ENCODE measurements at regions not wholly inside any gene's neighbourhood (a gene's known extent, or its start where the extent isn't known, plus 50 kb on each side); places are given as distances from the start of the nearest gene placed in this dataset.

GRCh38 chr16:60949800-60950199 is 1086.4 kb downstream of the CDH8 start:
- no peak for TF ChIP-seq POLR2AphosphoS5 (IDR thresholded peaks at IDR 0.05; ENCODE audit: low read depth)
- TF ChIP-seq, protein P1, sequence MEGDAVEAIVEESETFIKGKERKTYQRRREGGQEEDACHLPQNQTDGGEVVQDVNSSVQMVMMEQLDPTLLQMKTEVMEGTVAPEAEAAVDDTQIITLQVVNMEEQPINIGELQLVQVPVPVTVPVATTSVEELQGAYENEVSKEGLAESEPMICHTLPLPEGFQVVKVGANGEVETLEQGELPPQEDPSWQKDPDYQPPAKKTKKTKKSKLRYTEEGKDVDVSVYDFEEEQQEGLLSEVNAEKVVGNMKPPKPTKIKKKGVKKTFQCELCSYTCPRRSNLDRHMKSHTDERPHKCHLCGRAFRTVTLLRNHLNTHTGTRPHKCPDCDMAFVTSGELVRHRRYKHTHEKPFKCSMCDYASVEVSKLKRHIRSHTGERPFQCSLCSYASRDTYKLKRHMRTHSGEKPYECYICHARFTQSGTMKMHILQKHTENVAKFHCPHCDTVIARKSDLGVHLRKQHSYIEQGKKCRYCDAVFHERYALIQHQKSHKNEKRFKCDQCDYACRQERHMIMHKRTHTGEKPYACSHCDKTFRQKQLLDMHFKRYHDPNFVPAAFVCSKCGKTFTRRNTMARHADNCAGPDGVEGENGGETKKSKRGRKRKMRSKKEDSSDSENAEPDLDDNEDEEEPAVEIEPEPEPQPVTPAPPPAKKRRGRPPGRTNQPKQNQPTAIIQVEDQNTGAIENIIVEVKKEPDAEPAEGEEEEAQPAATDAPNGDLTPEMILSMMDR (conservative IDR thresholded peaks at IDR 0.05; ENCODE audit: low read depth in 2 of 2), result no peak
- TF ChIP-seq EZH2phosphoT487 (IDR thresholded peaks at IDR 0.05; ENCODE audit: unreplicated experiment), result no peak
- no peak for TF ChIP-seq EZH2 (IDR thresholded peaks at IDR 0.05; ENCODE audit: low read depth, unreplicated experiment)
- TF ChIP-seq, protein P2, sequence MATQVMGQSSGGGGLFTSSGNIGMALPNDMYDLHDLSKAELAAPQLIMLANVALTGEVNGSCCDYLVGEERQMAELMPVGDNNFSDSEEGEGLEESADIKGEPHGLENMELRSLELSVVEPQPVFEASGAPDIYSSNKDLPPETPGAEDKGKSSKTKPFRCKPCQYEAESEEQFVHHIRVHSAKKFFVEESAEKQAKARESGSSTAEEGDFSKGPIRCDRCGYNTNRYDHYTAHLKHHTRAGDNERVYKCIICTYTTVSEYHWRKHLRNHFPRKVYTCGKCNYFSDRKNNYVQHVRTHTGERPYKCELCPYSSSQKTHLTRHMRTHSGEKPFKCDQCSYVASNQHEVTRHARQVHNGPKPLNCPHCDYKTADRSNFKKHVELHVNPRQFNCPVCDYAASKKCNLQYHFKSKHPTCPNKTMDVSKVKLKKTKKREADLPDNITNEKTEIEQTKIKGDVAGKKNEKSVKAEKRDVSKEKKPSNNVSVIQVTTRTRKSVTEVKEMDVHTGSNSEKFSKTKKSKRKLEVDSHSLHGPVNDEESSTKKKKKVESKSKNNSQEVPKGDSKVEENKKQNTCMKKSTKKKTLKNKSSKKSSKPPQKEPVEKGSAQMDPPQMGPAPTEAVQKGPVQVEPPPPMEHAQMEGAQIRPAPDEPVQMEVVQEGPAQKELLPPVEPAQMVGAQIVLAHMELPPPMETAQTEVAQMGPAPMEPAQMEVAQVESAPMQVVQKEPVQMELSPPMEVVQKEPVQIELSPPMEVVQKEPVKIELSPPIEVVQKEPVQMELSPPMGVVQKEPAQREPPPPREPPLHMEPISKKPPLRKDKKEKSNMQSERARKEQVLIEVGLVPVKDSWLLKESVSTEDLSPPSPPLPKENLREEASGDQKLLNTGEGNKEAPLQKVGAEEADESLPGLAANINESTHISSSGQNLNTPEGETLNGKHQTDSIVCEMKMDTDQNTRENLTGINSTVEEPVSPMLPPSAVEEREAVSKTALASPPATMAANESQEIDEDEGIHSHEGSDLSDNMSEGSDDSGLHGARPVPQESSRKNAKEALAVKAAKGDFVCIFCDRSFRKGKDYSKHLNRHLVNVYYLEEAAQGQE (IDR thresholded peaks at IDR 0.05; ENCODE audit: unreplicated experiment), result no peak
- TF ChIP-seq ZNF331 (CRISPR knock-in tag; IDR thresholded peaks at IDR 0.05; ENCODE audit: low read depth), result no peak
- TF ChIP-seq ETS1 (IDR thresholded peaks at IDR 0.05), result no peak
- no peak for TF ChIP-seq CREB1 (CRISPR knock-in tag; IDR thresholded peaks at IDR 0.05; ENCODE audit: low read depth)
